A549 (cell line): ENCODE measurements at regions not wholly inside any gene's neighbourhood (a gene's known extent, or its start where the extent isn't known, plus 50 kb on each side); places are given as distances from the start of the nearest gene placed in this dataset.

Source experiments
- ATAC-seq, 2 experiments: fragments of 200-7000 bp in 1 of 2; fragments of >200 bp in 1 of 2; cut with Nextera tagmentation in 1 of 2; cut with Tn5 transposase in 1 of 2; 3 replicates each; pipeline versions ENCODE4 v1.8.0 to v1.9.1; 2018 to 2020; ENCODE audit warnings: mild to moderate bottlenecking in 1 of 2, moderate library complexity in 1 of 2
- CTCF ChIA-PET: fragments of 300-600 bp; sonication (Branson Sonifier 250); formaldehyde crosslinking; extraction: SDS; loops from one replicate; lab custom pipeline; 2021; ENCODE audit warnings: antibody characterized with exemption, inconsistent platforms; lab: Yijun Ruan, JAX
- POLR2A ChIA-PET: fragments of 350-600 bp; formaldehyde crosslinking; extraction: SDS; loops from one replicate; lab custom pipeline; 2021; ENCODE audit warnings: antibody characterized with exemption, inconsistent platforms; lab: Yijun Ruan, JAX
- DNase-seq, 2 experiments: peaks; one replicate each; pipeline versions ENCODE4 v3.0.0 to v3.0.0-alpha.2; 2011 to 2016; ENCODE audit warnings: low read depth in 1 of 2, low spot score in 1 of 2
- FAIRE-seq: peaks from 2 replicates; lab custom pipeline; 2011; peaks lifted over from hg19 to GRCh38; lab: Jason Lieb, UNC
- H3K27ac ChIP-seq, 2 experiments: fragments of >200 bp; sonication (Bioruptor Twin); formaldehyde crosslinking; 3 replicates each; pipeline ENCODE4 v1.5.1; 2016 to 2017
- H3K4me1 ChIP-seq: fragments of >200 bp; sonication (Bioruptor Twin); formaldehyde crosslinking; 3 replicates; pipeline ENCODE4 v1.6.1; 2016
- H3K4me2 ChIP-seq: fragments of >200 bp; sonication (Bioruptor Twin); formaldehyde crosslinking; 3 replicates; pipeline ENCODE4 v1.6.1; 2016
- H3K4me3 ChIP-seq: fragments of >200 bp; sonication (Bioruptor Twin); formaldehyde crosslinking; 3 replicates; pipeline ENCODE4 v1.5.1; 2016
- H3K9me3 ChIP-seq: fragments of >200 bp; sonication (Bioruptor Twin); formaldehyde crosslinking; 3 replicates; pipeline ENCODE4 v1.6.1; 2016
- ATOH8 ChIP-seq: fragments of 250-450 bp; sonication (Bioruptor Pico); IDR thresholded peaks from 2 replicates; pipeline ENCODE4 v1.5.0; 2020; ENCODE audit warnings: low read depth, mild to moderate bottlenecking, moderate library complexity
- BCL3 ChIP-seq: fragments of >200 bp; sonication (Bioruptor Twin); formaldehyde crosslinking; IDR thresholded peaks from 3 replicates; pipeline ENCODE4 v1.6.1; 2016
- BHLHE40 ChIP-seq: IDR thresholded peaks from 2 replicates; pipeline ENCODE4 v1.6.1; 2012; ENCODE audit warnings: low read depth, low read length, inconsistent platforms
- CHD4 ChIP-seq: fragments of 200-600 bp; sonication (generic); IDR thresholded peaks from 2 replicates; pipeline ENCODE4 v1.6.1; 2016; ENCODE audit warnings: antibody characterized with exemption, mild to moderate bottlenecking, borderline replicate concordance
- EHF ChIP-seq: fragments of 250-450 bp; sonication (Bioruptor Pico); IDR thresholded peaks from 2 replicates; pipeline ENCODE4 v1.5.0; 2020; ENCODE audit warnings: mild to moderate bottlenecking
- ELK1 ChIP-seq: fragments of 150-350 bp; IDR thresholded peaks from 2 replicates; pipeline ENCODE4 v1.6.1; 2014; ENCODE audit warnings: low read depth, mild to moderate bottlenecking, low read length
- ESRRA ChIP-seq: fragments of 150-350 bp; IDR thresholded peaks from 2 replicates; pipeline ENCODE4 v1.6.1; 2014; ENCODE audit warnings: mild to moderate bottlenecking, low read length, borderline replicate concordance
- FOSB ChIP-seq: fragments of 250-450 bp; sonication (Bioruptor Pico); IDR thresholded peaks from 2 replicates; pipeline ENCODE4 v1.5.0; 2020; ENCODE audit warnings: mild to moderate bottlenecking, moderate library complexity
- GATA3 ChIP-seq: IDR thresholded peaks from 2 replicates; pipeline ENCODE4 v1.6.1; 2012; ENCODE audit warnings: borderline replicate concordance
- HDAC2 ChIP-seq: fragments of 200-600 bp; sonication (generic); IDR thresholded peaks from 2 replicates; pipeline ENCODE4 v1.6.1; 2016
- HEYL ChIP-seq: fragments of 250-450 bp; sonication (Bioruptor Pico); IDR thresholded peaks from 2 replicates; pipeline ENCODE4 v1.8.0; 2021; ENCODE audit warnings: mild to moderate bottlenecking, moderate library complexity
- JUN ChIP-seq, 2 experiments: fragments of >200 bp; sonication (Bioruptor Twin); formaldehyde crosslinking; IDR thresholded peaks; 2 replicates in 1 of 2; 3 replicates in 1 of 2; pipeline ENCODE4 v1.6.1; 2016 to 2017
- JUNB ChIP-seq: fragments of >200 bp; sonication (Bioruptor Twin); formaldehyde crosslinking; IDR thresholded peaks from 2 replicates; pipeline ENCODE4 v1.6.1; 2016
- KDM5A ChIP-seq: fragments of 200-600 bp; sonication (generic); IDR thresholded peaks from 2 replicates; pipeline ENCODE4 v1.6.1; 2016; ENCODE audit warnings: antibody characterized with exemption, mild to moderate bottlenecking
- MAFK ChIP-seq: fragments of 450-650 bp; IDR thresholded peaks from 2 replicates; pipeline ENCODE4 v1.6.1; 2014; ENCODE audit not compliant: partially characterized antibody
- MAX ChIP-seq: IDR thresholded peaks from 2 replicates; pipeline ENCODE4 v1.6.1; 2012
- MAZ ChIP-seq: fragments of 150-350 bp; IDR thresholded peaks from 2 replicates; pipeline ENCODE4 v1.6.1; 2014; ENCODE audit warnings: antibody characterized with exemption, low read depth, low read length, borderline replicate concordance
- MYC ChIP-seq: IDR thresholded peaks from 2 replicates; pipeline ENCODE4 v1.6.1; 2012; ENCODE audit warnings: mild to moderate bottlenecking, inconsistent platforms, low read length, improper control_type of control experiment, borderline replicate concordance
- NPAS2 ChIP-seq: fragments of 250-450 bp; sonication (Bioruptor Pico); IDR thresholded peaks from 2 replicates; pipeline ENCODE4 v1.8.0; 2022; ENCODE audit warnings: mild to moderate bottlenecking, moderate library complexity, borderline replicate concordance
- RCOR1 ChIP-seq: fragments of 150-350 bp; IDR thresholded peaks from 2 replicates; pipeline ENCODE4 v1.6.1; 2014; ENCODE audit warnings: antibody characterized with exemption, low read length, low read depth
- ZC3H11A ChIP-seq: fragments of 450-650 bp; IDR thresholded peaks from 2 replicates; pipeline ENCODE4 v1.6.1; 2014; ENCODE audit warnings: antibody characterized with exemption, mild to moderate bottlenecking
- WGBS: methylation state at CpG from one replicate; pipeline ENCODE4 v1.1.6; 2017; ENCODE audit errors: missing lambda C conversion rate; 5-methylcytosine and 5-hydroxymethylcytosine counted together

GRCh38 chr3:40841570-40842109 lies 316.9 kb downstream of the ZNF621 start (continued):
- no peak for TF ChIP-seq ELK1
- TF ChIP-seq BHLHE40: no peak
- no peak for TF ChIP-seq JUNB
- no peak for TF ChIP-seq MAZ
- no peak for TF ChIP-seq EHF (CRISPR knock-in tag)

GRCh38 chr3:40842714-40843113 lies 318.0 kb downstream of the ZNF621 start:
- H3K4me3 ChIP-seq: no peak overlapping the region
- ChIA-PET CTCF (no interaction called here), POLR2A (no interaction called here)
- no peak overlapping the region for H3K27ac ChIP-seq
- TF ChIP-seq MAX (no peak), MAFK (no peak), RCOR1 (no peak)
- TF ChIP-seq, all 56 proteins: peak for 0
- no peak overlapping the region for H3K4me2 ChIP-seq
- ATAC-seq: no peak
- DNase-seq: no peak
- FAIRE-seq: no peak
- 64% methylated on average over 10 of the region's 11 CpGs for WGBS
- no peaks in the 10 kb centered on the region for H3K4me1 ChIP-seq
- no peaks in the 10 kb centered on the region for H3K9me3 ChIP-seq

- TF ChIP-seq CHD4: no peak
- no peak for TF ChIP-seq GATA3
- TF ChIP-seq HDAC2: no peak
- TF ChIP-seq BHLHE40: no peak
- FAIRE-seq: no peak
- H3K4me3 ChIP-seq: no peak overlapping the region
- H3K4me2 ChIP-seq: no peak overlapping the region
- H3K27ac ChIP-seq: no peak overlapping the region
- ChIA-PET POLR2A (interaction anchor here (0.6 kb wide), 1 partner anchor 15 kb away, joined by 3 read pairs; no protein-coding TSS in a partner anchor), CTCF (no interaction called here)
- 85% methylated on average over 2 of the region's 2 CpGs for WGBS
- no peaks in the 10 kb centered on the region for H3K9me3 ChIP-seq
- H3K4me1 ChIP-seq: no peaks in the 10 kb centered on the region
- ATAC-seq: no peak
- DNase-seq: no peak
Observed at GRCh38 chr3:40843208-40843624, 318.5 kb downstream of the ZNF621 start.

- FAIRE-seq (no peak), ATAC-seq (no peak), DNase-seq (no peak)
- 58% methylated on average over 7 of the region's 7 CpGs for WGBS
- no peak overlapping the region for H3K4me2 ChIP-seq
- H3K27ac ChIP-seq: no peak overlapping the region
- TF ChIP-seq HEYL (CRISPR knock-in tag) (no peak), MYC (no peak), ATOH8 (no peak), ZC3H11A (no peak), KDM5A (no peak), ESRRA (no peak), FOSB (CRISPR knock-in tag) (no peak), JUN (IDR thresholded peaks at IDR 0.05) (no peak), NPAS2 (no peak), GATA3 (no peak), BCL3 (no peak)
- H3K4me1 ChIP-seq: no peaks in the 10 kb centered on the region
- POLR2A ChIA-PET: interaction anchor here (0.6 kb wide), 1 partner anchor 15 kb away, joined by 3 read pairs; no protein-coding TSS in a partner anchor
- CTCF ChIA-PET: no interaction called here
- H3K4me3 ChIP-seq: no peak overlapping the region
- H3K9me3 ChIP-seq: no peaks in the 10 kb centered on the region
Observed at GRCh38 chr3:40843851-40844548, 319.2 kb downstream of the ZNF621 start.
